ENCODE measurements at regions not wholly inside any gene's neighbourhood (a gene's known extent, or its start where the extent isn't known, plus 50 kb on each side); places are given as distances from the start of the nearest gene placed in this dataset.
A peak's percentile ranks its signal among the peaks of the same experiment; 100 is the strongest.
"Not testable (repeated sequence)": the region's sequence is repeated elsewhere in the genome, so short reads cannot be mapped to it uniquely, and the experiment has no call there.

DNA sequence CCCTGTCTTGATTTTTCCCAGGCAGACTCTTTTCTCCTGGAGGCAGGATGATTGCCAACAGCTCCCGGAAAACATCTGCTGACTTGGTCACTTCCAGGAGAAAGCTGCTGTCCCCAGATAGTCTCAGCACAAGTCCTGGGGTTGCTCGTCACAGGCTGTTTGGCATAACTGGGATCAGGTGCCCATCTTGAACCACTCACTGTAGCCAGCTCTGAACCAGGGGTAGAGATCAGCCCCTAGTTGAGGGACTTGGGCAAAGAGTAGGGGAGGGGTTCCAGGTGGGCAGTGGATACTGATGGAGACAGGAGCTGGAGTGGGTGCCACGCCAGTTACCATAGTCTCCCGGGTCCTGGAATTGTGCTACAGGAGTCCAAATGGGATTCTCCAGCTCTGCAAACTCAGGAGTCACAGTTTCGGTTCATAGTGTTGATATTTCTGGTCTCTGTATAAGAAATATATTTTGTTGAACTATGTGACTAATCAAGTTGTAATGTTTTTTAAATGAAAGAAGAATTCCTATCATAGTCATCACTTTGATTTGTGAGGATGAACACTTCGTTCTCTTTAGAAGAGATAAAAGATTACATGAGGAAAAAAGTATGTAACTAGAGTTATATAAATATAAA lies 1154.5 kb downstream of the AACS start:
- DNase-seq: no peak

GRCh38 chr12:126224032-126224431 lies 1158.8 kb downstream of the AACS start:
- DNase-seq: no peak

DNA sequence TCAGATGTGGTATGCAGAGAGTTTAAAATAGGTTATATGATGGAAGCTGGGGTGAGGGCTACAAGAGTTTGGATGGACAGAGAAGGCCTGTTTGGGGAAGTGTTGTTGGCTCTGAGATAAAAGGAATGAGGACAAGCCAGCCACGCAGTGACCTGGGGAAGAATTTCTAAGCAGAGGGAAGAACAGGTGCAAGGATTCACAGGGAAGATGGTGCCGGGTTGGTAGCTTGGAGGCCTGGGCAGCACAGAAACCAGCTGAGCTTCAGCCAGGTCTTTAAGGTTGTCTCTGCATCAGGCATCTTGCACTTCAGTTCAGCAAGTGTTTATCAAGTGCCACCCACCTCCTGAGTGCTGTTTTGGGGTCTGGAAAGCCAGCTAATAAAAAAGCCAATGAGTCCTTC lies 1163.7 kb downstream of the AACS start:
- no peak for DNase-seq

DNA sequence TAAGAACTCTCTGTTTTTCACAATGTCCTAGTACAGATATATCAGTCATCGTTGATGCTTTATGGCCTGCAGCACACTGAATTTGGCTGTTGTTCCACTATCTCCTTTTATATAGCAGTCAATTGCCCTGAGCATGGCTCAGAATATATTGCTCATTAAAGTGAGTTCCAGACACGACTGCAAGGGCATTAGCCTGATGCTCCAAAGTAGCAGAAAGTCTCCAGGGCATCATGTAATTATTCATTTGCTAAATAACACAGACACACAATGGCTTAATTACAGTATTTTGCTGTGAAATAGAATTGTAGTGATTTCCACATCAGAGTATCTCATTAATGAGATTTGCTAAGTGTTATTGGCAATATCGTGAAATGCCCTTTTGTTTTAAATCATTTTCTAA lies 1167.5 kb downstream of the AACS start:
- no peak for DNase-seq

- no peak for DNase-seq
Observed at GRCh38 chr12:126233625-126234024, 1168.4 kb downstream of the AACS start.

DNA sequence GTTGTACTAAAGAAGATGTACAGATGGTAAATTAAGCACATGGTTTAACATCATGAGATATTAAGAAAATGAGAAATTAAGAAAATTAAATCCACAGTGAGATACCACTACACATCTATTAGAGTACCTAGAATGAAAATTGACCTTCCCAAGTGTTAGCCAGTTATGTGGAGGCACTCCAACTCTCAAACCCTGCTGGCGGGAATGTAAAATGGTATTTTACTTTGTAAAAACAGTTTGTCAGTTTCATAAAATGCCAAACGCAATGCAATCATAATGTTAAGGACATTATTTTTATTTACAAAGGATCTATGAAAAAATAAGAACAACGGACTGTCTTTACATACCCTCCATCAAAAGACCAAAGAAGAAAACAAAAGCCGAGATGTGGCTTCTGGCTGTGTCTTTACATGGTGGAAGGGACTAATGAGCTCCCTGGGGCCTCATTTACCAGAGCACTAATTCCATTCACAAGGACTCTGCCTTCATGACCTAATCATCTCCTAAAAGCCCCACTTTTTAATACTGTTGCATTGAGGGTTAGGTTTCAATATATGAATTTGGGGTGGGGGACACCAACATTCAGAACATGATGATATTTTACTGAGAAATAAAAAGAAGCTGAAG lies 1178.7 kb downstream of the AACS start:
- DNase-seq: no peak

DNA sequence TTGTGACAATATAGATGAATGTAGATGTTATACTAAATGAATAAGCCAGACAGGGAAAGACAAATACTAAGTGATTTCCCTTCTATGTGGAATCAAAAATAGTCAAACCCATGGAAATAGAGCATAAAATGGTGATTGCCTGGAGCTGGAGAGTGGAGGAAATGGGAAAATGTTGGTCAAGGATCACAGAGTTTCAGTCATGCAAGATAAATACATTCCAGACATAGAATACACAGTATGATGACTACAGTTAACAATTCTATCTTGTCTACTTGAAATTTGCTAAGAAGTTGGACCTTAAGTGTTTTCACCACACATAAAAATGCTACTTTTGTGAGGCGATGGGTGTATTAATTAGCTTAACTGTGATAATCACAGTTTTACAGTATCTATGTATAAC lies 1182.7 kb downstream of the AACS start:
- no peak for DNase-seq

DNA sequence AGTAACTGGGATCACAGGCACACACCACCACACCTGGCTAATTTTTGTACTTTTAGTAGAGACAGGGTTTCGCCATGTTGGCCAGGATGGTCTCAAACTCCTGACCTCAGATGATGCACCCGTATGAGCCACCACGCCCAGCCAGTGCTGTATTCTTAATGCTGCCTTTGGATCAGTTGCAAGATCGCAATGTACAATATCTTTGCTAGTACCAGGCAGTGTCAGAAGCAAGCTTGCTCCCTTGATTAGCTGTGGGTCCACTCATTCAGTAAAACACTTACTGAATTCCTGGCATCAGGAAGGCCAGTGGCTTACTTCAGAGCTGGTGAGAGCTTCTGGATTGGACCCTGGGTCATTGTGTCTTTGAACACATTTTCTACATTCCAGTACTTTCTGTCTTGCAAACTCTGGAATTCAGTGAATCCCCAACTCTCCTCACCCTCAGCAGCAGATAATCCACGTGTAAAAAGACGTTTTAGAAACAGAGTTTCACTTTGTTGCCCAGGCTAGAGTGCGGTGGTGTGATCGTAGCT lies 1183.7 kb downstream of the AACS start:
- DNase-seq: no peak

GRCh38 chr12:126258190-126258589 lies 1193.0 kb downstream of the AACS start:
- DNase-seq: no peak

- DNase-seq: no peak
Observed at GRCh38 chr12:126262829-126263228, 1197.6 kb downstream of the AACS start.

DNA sequence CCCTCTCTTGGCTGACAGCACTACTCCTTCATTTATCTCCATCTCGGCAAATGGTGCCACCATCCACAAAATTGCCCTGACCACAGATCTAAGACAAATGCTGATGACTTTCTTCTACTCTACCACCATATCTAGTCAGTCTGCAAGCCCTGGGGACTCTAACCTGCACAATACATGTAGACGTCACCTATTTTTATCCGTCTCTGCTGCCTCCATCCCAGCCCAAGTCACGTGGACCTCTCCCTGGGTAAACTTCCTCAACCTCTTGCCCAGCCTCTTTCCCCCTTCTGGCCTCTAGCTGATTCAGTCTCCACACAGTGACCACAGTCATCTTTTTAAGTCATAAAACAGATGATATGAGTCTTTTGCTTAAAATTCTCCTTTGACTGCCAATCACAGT lies 1203.0 kb downstream of the AACS start:
- no peak for DNase-seq

GRCh38 chr12:126271159-126271558 lies 1205.9 kb downstream of the AACS start:
- DNase-seq: no peak

DNA sequence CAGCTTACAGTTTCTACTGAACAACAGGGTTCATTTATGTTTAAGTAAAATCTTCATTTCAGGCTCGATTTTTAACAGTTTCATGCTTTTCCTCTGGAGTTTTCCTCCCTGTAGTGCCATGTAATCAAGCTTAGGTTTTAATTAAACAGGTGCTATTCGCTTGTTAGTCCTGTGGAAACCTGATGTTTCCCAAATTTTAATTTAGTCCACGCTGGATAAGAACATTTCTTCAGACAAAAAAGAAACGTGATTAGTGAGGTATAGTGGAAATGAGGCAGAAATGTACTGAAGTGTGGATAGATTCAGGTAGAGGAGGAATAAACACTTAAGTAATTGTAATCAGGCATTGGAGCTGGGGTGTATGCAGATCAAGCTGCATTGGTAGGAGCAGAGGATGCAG lies 1217.5 kb downstream of the AACS start:
- DNase-seq: no peak

GRCh38 chr12:126286203-126286602 lies 1221.0 kb downstream of the AACS start:
- DNase-seq: peak; percentile 1

DNA sequence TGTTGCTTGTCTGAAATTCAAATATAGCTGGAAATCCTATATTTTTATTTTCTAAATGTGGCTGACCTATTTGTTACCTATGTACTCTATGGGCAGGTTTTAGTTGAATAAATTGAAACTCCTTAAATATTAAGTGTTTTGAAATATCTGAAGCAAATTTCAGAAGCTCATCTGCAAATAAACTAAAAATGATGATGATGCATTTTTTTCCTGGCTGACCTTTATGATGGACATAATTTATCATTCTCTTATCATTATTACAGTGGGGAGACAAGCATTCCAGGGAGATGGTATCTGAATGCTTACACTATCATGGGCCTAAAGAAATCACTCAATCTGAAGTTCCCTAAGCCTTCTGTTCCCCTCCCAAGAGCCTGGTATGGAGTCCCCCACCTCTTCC lies 1225.2 kb downstream of the AACS start:
- DNase-seq: no peak

GRCh38 chr12:126291987-126292386 lies 1226.8 kb downstream of the AACS start:
- DNase-seq: not testable (repeated sequence)

DNA sequence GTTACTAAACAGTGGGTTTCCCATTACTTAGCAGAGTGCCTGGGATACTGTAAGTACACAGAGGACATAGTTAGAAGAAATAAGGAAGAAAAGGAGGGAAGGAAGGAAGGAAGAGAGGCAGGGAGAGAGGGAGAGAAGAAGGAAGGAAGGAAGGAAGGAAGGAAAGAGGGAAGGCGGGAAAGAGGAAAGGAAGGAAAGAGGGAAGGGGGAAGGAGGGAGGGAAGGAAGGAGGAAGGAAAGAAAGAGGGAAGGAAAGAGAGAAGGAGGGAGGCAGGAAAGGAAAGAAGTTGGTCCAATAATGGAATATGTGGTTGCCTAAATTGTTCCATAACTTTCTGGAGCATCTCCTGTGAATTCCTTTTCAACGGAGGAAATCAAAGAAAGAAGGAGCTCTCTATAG lies 1230.4 kb downstream of the AACS start:
- no peak for DNase-seq

DNA sequence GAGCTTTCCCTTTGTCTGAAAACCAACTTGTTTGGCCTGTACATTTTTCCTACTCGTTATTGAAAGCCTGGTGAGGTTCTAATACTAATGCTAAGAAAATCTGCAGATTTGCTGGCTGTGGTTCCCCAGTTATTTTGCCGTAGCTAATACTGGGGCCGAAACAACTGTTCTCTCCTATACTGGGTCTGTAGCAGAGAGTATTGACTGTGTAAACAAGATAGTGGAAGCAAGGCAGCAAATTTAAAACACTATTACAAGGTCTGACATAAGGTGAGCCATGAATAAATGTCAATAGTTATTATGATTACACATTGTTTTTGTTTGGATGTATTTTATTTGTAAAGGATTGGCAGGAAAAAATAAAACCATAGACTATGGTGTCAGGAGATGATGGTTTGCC lies 1244.0 kb downstream of the AACS start:
- DNase-seq: no peak

DNA sequence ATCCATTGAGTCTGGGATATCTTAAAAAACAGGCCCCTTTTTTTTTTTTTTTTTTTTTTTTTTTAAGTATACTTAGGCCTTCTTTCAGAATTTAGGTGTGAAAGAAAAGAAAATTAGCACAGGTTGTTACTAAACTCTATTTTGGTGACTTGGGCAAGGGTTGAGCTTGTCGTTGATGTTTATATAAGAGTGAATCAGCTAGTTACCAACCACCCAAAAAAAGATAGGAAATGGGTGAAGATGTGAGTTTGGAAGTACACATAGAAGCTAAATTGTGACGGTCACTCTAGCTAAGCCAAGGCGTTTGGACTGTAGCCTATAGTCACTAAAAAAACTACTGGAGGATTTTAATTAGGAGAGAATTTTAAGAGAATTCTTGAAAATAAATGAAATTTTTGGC lies 1247.2 kb downstream of the AACS start:
- DNase-seq: no peak

- DNase-seq: no peak
Observed at GRCh38 chr12:126316411-126316810, 1251.2 kb downstream of the AACS start.

DNA sequence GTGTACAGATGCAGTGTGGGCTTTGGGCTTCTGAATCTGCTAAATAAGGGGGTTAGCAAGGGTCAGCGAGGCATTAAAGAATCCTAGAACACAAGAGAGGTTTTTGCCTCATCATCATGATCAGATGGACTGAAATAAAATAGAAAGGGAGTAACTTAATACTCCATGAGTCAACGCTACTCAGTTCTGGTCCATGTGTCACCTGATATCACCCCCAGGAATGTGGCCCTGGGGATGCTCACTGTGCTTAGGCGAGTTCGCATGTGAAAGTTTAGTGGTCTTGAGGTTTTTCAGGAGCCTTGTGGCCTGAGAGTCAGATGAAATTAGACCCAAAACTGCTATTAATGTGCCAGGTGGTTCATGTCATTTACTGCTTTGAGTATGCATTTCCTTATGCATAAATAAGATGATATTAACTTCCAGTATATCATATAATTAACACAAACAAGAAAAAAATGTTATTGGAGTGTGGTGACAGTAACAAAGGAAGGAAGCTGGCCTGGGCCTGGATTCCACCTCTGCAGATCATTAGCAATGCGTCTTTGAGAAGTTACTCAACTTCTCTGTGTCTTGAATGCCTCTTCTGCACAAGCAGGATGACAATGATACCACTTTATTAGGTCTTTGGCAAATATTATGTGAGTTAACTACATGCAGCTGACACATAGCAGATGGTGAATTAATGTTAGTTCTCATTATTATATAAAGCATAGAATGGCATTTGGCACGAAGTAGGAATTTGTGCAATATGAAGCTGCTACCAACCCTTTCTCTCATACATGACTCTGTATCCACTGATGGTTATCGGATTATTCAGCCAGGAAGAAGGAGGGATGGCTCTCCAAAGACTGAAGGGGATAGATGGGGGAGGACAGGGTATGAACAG lies 1272.6 kb downstream of the AACS start:
- no peak for DNase-seq

DNA sequence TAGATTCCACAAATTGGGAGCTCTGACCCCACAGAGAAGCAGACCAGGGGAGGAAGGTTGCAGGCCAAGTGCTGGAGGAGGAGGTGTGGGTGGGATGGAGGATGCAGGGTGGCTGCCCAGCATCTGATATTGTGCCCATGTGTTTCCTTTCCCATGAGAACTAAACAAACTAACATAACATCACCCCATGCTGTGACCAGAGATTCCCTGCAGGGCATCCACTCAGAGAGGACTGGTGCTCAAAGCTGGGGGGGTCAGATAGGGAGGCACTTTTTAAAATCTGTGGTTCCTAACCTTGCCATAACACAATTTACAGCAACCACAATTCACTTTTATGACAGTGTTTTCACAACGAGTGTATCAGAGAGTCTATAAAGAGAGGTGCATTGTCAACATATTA lies 1277.6 kb downstream of the AACS start:
- peak; percentile 16 for DNase-seq

DNA sequence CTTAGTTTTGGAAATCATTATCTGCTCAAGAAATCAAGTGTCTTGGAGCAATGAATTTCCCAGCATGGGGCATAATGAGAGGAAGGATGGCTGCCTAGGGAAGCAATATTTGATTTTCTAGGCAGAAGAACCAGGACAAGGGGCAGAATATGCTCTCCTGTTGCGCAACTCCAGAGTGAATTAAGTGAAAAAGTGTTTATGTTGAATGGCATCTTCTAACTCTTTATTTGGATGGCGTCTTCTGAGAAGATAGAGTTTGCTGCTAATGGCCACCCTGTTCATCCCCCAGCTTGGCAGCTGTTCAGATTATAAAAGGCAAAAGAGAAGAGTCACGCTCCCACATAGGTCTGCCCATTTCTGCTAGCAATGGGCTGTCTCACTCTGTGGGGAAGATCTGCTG lies 1278.1 kb downstream of the AACS start:
- no peak for DNase-seq

DNA sequence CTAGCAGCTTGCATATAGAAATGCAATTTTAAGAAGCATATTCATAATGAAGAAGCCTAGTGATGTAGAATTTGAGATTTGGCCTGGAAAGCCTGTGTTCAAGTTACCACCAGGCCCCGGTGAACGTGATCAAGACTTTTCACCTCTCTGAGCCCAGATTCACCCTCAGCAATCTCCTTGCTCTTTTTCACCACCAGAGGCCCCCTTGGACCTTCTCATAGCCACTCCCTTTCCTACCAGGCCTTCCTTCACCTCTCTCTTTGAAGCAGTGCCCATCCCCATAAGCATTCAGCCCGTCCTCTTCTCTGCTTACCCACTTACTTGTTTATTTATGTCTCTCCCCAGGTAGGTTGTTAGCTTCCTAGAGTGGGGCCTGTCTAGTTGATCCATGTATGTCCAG lies 1280.9 kb downstream of the AACS start:
- DNase-seq: peak; percentile 26

Data from NCI-H1092 treated with DMSO at 0.1 percent for 48 hours (cell line).